ENCODE measurements at regions not wholly inside any gene's neighbourhood (a gene's known extent, or its start where the extent isn't known, plus 50 kb on each side); places are given as distances from the start of the nearest gene placed in this dataset.

- in situ Hi-C loops (cut with MboI; ENCODE audit: low sequenced_read_pairs): no loop called here
These were observed 699.0 kb upstream of the CITED2 start for GRCh38 chr6:140073456-140073855.

DNA sequence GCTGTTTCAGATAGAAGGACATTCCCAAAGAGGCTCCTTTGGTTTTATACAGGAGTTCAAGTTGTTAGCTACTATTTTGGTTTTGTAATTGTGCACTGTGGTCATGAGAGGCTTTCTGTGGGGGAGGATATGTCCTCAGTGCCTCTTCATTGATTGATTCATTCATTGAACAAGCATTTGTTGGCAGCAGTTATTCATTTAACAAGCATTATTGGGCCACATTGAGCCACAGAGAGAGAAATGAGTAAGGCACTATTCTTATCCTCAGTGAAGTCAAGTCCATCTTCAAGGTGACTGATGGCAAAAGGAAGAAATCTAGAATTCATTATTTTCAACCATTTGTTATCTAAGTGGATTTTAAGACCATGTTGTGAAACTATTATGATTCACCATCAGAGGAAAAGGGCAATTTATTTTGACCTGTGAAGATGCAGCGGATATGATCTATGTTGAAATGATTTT lies 697.2 kb upstream of the CITED2 start:
- in situ Hi-C loops (cut with MboI; ENCODE audit: low sequenced_read_pairs): no loop called here

DNA sequence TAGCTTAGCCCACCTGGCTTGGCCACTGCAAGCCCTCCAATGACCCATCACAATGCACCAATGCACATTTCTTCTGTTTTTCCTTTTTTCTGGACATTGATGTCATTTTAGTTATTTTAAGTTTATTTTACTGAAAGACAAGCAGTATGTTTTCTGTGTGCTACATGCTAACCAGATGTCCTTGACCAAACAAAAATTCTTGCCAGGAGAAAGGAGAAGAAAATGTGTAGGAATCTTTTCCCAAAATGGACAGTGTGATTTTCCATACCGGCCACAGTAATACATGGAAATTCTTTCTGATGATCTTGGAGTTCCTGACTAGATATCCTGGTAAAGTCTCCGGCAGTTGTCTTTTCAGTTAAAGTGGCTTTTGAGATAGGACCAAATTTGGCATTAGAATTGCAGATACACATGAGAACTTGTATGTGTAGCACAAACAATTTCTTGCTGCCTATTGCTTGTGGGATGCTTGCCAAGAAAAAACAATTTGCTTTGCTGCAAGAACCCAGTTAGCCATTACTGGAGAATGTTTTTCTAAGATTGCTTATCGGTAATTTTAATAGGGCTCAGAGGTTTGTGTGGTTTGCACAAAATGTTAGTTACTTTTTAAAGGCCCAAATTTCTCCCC lies 696.5 kb upstream of the CITED2 start:
- in situ Hi-C loops (cut with MboI; ENCODE audit: low sequenced_read_pairs): no loop called here

DNA sequence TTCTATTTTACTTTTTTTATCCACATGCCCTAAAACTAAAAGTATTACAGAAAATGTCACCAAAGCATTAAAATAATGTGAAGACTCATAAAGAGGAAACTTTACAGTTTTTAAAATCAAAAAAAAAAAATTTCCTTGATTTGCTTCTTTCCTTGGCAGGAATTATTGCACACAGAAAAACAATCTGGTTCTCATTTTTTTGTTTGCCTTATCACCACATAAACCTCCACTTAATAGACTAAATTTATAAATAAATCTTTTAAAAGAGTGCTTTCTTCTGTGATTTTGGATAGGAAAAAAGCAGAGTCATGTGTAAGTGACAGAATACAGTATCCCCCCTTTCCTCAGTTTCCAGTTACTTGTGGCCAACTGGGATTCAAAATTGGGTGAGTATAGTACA lies 695.1 kb upstream of the CITED2 start:
- in situ Hi-C loops (cut with MboI; ENCODE audit: low sequenced_read_pairs): no loop called here

GRCh38 chr6:140068801-140069200 lies 694.4 kb upstream of the CITED2 start:
- in situ Hi-C loops (cut with MboI; ENCODE audit: low sequenced_read_pairs): no loop called here

- in situ Hi-C loops (cut with MboI; ENCODE audit: low sequenced_read_pairs): no loop called here
These were observed 689.9 kb upstream of the CITED2 start for GRCh38 chr6:140064366-140064765.

DNA sequence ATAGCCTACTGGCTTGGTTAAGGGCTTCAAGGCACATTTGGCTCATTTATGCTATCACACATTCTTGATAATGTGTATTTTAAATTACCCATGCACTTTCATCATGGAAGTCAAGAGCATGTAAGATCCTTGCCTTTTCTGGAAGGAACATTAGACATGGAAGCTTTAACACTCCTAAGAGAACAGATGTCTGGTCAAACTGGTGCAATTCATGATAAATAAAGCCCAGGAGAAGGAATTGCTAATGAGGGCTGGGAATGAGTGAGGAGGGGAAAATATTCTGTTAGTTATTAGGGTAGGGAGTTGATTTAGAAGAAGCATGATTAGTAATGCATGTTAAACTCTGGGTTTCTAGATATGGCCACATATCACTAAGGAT lies 688.6 kb upstream of the CITED2 start:
- in situ Hi-C loops (cut with MboI; ENCODE audit: low sequenced_read_pairs): no loop called here

- in situ Hi-C loops (cut with MboI; ENCODE audit: low sequenced_read_pairs): no loop called here
These were observed 687.9 kb upstream of the CITED2 start for GRCh38 chr6:140062043-140063020.

- in situ Hi-C loops (cut with MboI; ENCODE audit: low sequenced_read_pairs): no loop called here
These were observed 686.9 kb upstream of the CITED2 start for GRCh38 chr6:140061110-140062042.

DNA sequence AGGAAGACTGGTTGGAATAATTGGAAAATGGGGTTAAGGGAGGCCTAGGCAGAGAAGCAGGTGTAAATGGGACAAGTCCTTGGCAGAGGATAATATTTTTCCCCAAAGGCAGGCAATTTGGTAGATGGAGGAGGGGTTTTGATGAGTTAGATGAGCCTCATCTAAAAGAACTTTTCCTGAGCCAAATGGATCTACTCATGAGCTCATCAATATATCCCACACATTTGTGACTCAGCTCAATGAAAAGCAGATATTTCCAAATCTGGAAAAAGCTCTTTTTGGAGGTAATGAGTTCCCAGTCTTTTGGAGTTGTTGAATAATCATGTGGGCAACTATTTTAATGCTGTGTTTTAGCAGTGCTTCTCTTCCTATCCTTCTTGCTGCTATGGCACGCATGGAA lies 685.5 kb upstream of the CITED2 start:
- in situ Hi-C loops (cut with MboI; ENCODE audit: low sequenced_read_pairs): no loop called here

DNA sequence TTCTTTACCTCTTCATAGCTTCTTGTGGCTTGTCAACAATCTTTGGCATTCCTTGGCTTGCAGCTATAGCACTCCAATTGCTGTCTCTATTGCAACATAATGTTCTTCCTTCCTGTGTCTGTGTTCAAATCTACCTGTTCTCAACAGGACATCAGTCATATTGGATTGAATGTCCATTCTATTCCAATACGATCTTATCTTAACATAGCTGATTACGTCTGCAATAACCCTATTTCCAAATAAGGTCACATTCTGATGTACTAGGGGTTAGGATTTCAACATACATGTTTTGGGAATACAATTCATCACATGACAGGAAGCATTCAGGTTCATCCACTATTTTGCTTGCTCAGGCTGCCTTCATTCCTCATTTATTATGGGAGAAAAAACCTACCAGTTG lies 684.4 kb upstream of the CITED2 start:
- in situ Hi-C loops (cut with MboI; ENCODE audit: low sequenced_read_pairs): no loop called here

GRCh38 chr6:140052736-140053729 lies 678.6 kb upstream of the CITED2 start:
- in situ Hi-C loops (cut with MboI; ENCODE audit: low sequenced_read_pairs): no loop called here

- in situ Hi-C loops (cut with MboI; ENCODE audit: low sequenced_read_pairs): no loop called here
These were observed 677.4 kb upstream of the CITED2 start for GRCh38 chr6:140051521-140052512.

DNA sequence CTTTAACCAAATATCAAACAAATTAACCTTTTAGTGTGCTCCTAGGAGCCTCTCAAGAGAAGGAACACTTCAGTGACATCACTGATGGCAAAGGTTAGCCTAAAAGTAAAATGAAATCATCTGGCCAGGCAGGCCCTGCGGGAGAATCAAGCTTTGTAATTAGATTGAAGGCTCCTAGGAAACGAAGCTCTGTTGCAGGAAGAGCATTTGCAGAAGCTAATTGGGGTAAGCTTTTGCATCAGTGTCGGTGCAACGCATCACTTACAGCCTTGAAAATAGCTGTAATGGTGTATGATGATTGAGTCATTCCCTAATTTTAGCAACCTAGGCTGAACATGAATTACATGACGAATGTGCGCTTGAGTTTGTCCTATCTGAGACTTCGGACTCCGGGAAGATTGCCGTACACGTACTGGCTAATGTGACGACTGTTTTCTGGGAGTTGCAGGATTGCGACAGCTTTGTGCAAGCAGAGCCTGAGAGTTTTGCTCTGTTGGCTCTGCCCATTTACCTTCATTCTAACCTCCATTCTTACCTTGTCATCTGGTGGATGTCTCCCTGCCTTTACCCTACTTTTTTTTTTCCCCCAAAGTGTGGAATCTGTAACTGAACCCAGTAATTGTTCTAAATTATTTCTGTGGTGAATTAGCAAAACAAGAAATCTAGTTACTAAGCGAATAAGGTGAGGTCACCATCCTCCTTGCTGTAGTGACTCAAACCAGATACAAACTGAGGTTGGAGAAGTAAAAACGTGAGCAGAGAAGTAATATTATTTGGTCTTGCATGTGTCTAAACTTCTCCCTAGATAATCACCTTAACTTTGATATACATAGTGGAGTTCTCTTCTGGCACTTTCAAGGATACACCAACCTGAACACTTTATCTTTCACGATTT lies 675.9 kb upstream of the CITED2 start:
- in situ Hi-C loops (cut with MboI; ENCODE audit: low sequenced_read_pairs): no loop called here

GRCh38 chr6:140049251-140049650 lies 674.8 kb upstream of the CITED2 start:
- in situ Hi-C loops (cut with MboI; ENCODE audit: low sequenced_read_pairs): no loop called here

- in situ Hi-C loops (cut with MboI; ENCODE audit: low sequenced_read_pairs): no loop called here
These were observed 673.8 kb upstream of the CITED2 start for GRCh38 chr6:140048202-140048790.

- in situ Hi-C loops (cut with MboI; ENCODE audit: low sequenced_read_pairs): no loop called here
These were observed 672.9 kb upstream of the CITED2 start for GRCh38 chr6:140047321-140047720.
